Stimulated activated effector memory CD8-positive, alpha-beta T cell treated with anti-CD3 and anti-CD28 coated beads, Interleukin-12 subunit alpha, Interleukin-12 subunit beta, amount 100 ng/mL, for 72 hours (primary cell): ENCODE measurements at regions not wholly inside any gene's neighbourhood (a gene's known extent, or its start where the extent isn't known, plus 50 kb on each side); places are given as distances from the start of the nearest gene placed in this dataset.

Source experiments
- ATAC-seq: fragments of 150-1000 bp; cut with Tn5 transposase; 2 replicates; pipeline ENCODE4 v1.10.0; 2021
- DNase-seq, 2 donors: peaks; one replicate each; pipeline ENCODE4 v3.0.0; 2021 to 2022; ENCODE audit warnings: low spot score in 2 of 2
- H3K27ac Mint-ChIP-seq: one replicate; pipeline ENCODE4 v1.8.0; 2022; ENCODE audit warnings: mild to moderate bottlenecking, mixed read lengths
- H3K36me3 Mint-ChIP-seq: one replicate; pipeline ENCODE4 v1.8.0; 2022; ENCODE audit warnings: mild to moderate bottlenecking, mixed read lengths
- H3K4me1 Mint-ChIP-seq: one replicate; pipeline ENCODE4 v1.8.0; 2022; ENCODE audit warnings: mixed read lengths
- H3K4me3 Mint-ChIP-seq: one replicate; pipeline ENCODE4 v1.8.0; 2022; ENCODE audit warnings: mild to moderate bottlenecking, mixed read lengths
- H3K9me3 Mint-ChIP-seq: one replicate; pipeline ENCODE4 v1.8.0; 2022; ENCODE audit warnings: mixed read lengths

DNA sequence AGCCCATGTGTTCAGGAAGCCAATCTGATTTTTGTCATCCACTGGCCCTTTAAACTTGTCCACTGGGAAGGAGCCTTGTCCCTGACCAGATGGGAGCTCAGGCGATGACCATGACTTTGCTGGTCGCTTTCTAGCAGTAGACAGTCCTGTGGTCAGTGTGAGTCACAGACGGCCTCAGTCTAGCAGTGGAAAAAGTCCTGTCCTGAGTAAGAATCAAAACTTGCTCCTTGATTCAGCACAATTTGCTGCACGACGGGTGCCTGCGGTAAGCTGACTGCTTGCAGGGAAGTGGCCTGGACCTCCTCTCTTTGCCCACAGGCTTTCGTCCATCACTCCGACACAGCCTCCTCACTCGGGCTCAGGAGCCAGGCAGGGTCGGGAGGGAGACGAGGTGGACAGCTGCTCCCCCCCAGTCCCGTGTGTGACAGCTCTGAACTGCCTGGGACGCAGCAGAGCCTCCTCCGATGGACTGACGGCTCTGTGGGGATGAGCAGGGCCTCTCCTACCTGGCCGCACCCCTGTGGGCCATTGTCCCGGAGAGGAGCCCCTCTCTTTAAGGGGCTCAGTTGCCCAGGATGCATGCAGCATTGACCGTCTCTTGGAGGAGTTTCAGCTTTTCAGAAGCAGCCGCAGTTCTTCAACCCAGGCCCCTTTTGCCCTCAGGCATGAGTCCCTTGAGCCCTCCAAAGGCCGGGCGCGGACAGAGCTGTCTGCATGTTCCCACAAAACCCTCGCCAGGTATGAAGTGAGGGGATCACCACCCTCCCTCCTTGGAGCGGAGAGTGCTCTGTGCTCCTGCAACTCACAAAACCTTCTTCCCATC lies 209.2 kb downstream of the ANKRD60 start:
- Mint-ChIP-seq H3K9me3 (no peaks in the 10 kb centered on the region), H3K36me3 (no peaks in the 10 kb centered on the region), H3K4me1 (peaks cover 7% of the 10 kb centered on the region), H3K4me3 (no peak overlapping the region), H3K27ac (no peak overlapping the region)
- no peak for DNase-seq
- ATAC-seq: no peak

GRCh38 chr20:58018590-58018989 lies 209.9 kb downstream of the ANKRD60 start:
- DNase-seq (no peak), ATAC-seq (peak; percentile 9)
- Mint-ChIP-seq H3K36me3 (no peaks in the 10 kb centered on the region), H3K9me3 (no peaks in the 10 kb centered on the region), H3K27ac (no peak overlapping the region), H3K4me1 (peaks cover 10% of the 10 kb centered on the region), H3K4me3 (no peak overlapping the region)

- Mint-ChIP-seq H3K36me3 (no peaks in the 10 kb centered on the region), H3K27ac (no peak overlapping the region), H3K9me3 (no peaks in the 10 kb centered on the region), H3K4me1 (peaks cover 10% of the 10 kb centered on the region), H3K4me3 (no peak overlapping the region)
- ATAC-seq (no peak), DNase-seq (no peak)
Measured at GRCh38 chr20:58017970-58018530, 210.4 kb downstream of the ANKRD60 start.

DNA sequence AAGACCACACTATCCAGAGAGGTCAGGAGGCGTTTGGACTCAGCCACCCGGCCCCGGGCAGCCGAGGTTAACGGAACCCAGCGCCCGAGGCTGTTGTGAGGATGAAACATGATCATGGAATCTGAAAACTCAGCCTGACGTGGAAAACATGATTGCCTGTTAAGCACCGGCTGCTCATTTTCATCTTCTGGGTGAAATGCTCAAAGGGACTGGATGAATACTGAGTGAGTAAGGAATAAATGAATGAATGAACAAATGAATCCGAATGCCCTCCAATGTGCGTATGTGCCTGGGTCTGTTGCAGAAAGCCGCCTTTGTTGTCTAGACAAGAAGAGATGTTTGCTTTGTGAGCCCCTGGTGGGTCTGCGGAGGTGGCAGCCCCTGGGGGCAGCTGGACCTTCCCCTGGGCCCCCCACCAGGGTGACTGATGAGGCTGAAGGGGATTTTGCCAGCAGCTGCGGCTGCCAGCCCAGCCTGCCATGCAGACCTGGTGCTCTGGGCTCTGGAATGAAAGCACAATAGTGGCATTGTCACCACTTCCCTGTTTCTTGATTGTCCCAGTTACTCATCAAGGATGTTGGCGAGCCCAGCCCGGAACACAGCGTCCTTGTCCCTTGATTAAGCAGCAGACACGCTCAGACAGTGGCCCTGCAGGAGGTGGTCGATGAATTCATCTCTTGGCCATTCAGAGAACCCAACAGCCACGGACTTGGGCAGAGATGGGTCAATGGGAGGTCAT lies 211.1 kb downstream of the ANKRD60 start:
- Mint-ChIP-seq H3K9me3 (no peaks in the 10 kb centered on the region), H3K36me3 (no peaks in the 10 kb centered on the region), H3K4me3 (no peak overlapping the region), H3K27ac (no peak overlapping the region), H3K4me1 (peaks cover 10% of the 10 kb centered on the region)
- DNase-seq: no peak
- no peak for ATAC-seq

DNA sequence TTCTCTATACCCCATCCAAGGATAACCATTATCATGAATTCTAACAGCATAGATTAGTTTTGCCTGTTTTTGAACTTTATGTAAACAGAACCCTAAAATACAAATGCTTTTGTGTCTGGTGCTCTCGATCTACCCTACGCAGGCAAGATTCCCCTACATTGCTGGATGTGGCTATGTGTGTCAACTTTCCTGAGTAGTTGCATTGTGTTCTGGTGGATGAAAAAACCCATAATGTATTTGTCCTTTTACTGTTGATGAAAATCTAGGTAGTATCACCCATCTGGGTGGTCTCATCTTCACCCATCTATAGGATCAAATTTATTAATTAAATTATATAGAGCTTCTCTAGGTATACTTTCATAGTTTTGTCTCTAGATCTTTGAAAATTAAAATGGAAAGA lies 211.7 kb downstream of the ANKRD60 start:
- H3K4me1 Mint-ChIP-seq: peaks cover 10% of the 10 kb centered on the region
- H3K9me3 Mint-ChIP-seq: no peaks in the 10 kb centered on the region
- H3K36me3 Mint-ChIP-seq: no peaks in the 10 kb centered on the region
- H3K27ac Mint-ChIP-seq: no peak overlapping the region
- DNase-seq: no peak
- H3K4me3 Mint-ChIP-seq: no peak overlapping the region
- ATAC-seq: no peak

DNA sequence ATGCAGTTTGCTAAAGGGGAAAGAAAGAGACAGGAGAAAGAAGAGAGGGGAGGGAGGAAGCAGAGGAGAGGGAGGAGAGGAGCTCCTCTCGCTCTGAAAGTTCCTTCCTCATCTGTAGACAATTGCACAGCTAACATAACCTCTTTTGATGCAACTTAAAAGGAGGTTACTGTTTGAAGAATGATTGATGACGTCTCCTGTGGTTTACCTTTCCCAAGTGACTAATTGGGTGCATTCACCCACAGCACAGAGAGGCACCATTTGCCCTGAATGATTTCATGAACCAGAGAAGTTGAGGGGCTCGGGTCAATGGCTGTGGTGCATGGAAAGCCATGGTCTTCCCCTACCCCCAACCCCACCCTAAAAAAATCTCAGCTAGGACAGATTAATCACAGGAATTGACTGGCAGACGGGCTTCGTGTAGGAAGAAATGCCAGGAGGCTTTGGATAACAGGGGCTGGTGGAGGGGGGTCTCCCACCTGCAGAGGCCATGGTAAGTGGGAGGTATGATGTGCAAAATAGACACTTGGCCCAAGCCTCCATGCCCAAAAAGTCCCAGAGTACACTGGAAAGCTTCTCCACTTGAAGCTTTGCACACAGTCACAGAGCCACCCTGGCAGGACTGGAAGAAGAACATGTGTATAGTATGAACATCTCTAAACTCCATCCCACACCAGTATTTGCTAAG lies 213.7 kb downstream of the ANKRD60 start:
- Mint-ChIP-seq H3K4me3 (no peak overlapping the region), H3K27ac (no peak overlapping the region), H3K36me3 (no peaks in the 10 kb centered on the region), H3K9me3 (no peaks in the 10 kb centered on the region), H3K4me1 (peaks cover 10% of the 10 kb centered on the region)
- DNase-seq (no peak), ATAC-seq (peak; percentile 54)

DNA sequence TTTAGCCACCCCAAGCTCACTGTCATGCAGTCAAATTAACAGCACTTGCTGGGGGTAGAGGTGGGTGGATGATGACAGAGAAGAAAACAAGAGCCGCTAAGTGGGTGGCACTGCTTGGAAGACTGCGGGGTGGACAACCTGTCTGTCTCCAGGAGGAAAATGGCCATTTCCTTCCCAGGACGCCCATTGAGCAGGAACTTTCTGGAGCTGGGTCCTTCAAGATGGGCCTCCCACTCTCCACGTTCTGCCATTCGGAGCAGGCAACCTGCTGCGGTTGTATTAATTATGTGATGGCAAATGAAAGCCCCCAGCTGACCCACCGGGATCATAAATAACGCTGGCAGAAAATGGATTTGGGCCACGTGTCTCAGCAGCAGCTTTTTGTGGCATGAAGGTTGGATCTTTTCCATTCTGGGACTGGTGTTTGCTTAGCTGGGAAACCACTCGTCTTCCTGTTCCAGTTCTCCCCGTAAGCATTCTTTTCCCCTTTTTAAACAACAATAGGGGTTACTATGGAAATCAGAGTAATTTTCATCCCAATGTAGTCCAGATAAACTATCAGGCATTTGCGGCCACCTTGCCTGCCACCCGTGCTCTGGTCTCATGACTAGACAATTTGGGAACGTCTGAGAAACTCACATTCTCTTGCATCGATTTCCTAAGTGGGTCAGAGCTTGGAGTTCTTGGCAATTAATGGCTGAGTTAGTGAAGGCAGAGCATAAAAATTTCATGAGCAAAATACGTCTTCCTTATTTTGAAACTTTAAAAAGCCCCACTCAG lies 215.5 kb downstream of the ANKRD60 start:
- Mint-ChIP-seq H3K4me3 (no peak overlapping the region), H3K36me3 (no peaks in the 10 kb centered on the region), H3K27ac (no peak overlapping the region), H3K9me3 (no peaks in the 10 kb centered on the region), H3K4me1 (peaks cover 10% of the 10 kb centered on the region)
- ATAC-seq (no peak), DNase-seq (no peak)

GRCh38 chr20:58011947-58012610 lies 216.4 kb downstream of the ANKRD60 start:
- Mint-ChIP-seq H3K27ac (no peak overlapping the region), H3K4me3 (no peak overlapping the region), H3K4me1 (peaks cover 10% of the 10 kb centered on the region), H3K36me3 (no peaks in the 10 kb centered on the region), H3K9me3 (no peaks in the 10 kb centered on the region)
- no peak for ATAC-seq
- no peak for DNase-seq

DNA sequence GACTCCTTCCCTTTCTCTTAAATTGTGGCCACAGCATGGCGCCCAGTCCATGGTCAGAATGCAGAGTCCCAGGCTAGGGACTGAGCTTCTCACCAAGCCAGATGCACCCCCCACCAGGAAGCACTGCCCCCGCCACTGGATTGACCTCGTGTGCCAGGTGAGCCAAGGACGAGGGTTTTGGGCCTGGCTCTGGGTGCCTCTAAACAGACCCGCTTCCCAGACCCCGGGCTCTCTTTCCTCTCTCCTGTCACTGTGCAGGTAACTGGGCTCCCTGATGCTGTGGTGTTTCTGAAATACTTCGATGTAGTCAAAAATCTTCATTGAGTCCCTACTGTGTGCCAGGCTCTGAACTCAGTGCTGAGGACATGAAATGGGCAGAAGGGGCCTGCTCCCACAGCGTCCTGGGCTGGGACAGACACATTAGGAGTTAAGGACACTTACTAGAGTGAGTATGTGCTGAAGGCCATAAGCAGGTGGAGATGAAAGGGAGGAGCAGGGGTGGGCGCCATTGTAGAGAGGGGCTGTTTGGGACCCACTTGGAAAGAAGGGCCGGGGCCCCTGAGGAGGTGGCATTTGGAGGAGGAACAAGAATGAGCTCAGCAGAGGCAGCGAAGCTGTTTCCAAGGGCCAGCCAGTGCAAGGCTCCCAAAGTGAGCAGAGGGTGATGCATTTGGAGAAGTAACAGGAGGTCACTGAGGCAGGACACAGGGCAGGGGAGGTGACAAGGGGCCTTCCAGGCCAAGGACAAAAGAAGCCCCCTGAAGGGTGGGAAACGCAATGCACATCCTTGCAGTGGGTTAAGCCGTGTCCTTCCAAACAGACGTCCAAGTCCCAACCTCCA lies 217.1 kb downstream of the ANKRD60 start:
- Mint-ChIP-seq H3K36me3 (no peaks in the 10 kb centered on the region), H3K9me3 (no peaks in the 10 kb centered on the region), H3K4me3 (no peak overlapping the region), H3K27ac (no peak overlapping the region), H3K4me1 (peaks cover 10% of the 10 kb centered on the region)
- ATAC-seq: no peak
- no peak for DNase-seq

GRCh38 chr20:58010666-58011065 lies 217.8 kb downstream of the ANKRD60 start:
- H3K27ac Mint-ChIP-seq: no peak overlapping the region

DNA sequence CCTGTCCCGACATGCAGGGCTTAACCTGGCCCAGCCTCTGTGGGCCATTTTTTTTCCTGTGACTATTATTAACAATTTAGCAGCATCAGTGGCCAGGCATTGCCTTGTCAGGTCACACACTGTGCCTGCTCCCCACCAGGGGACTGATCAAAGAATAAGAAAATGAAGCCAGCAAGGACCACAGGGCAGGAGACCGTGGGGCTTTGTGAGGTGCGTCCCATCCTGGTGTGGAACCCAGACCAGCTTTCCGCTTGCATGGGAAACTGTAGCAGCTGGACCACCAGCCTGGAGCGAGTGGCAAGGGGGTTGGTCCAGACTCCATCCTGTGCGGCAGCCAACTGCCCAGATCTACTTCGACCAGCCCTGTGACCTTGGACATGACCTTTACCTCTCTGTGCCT lies 218.3 kb downstream of the ANKRD60 start:
- ATAC-seq: no peak
- Mint-ChIP-seq H3K27ac (peak overlapping the region; percentile 23), H3K9me3 (no peaks in the 10 kb centered on the region), H3K36me3 (no peaks in the 10 kb centered on the region), H3K4me1 (peaks cover 10% of the 10 kb centered on the region), H3K4me3 (no peak overlapping the region)
- DNase-seq: no peak

More at GRCh38 chr20:58010666-58011065, 217.8 kb downstream of the ANKRD60 start:
- Mint-ChIP-seq H3K4me3 (no peak overlapping the region), H3K36me3 (no peaks in the 10 kb centered on the region), H3K4me1 (peaks cover 10% of the 10 kb centered on the region), H3K9me3 (no peaks in the 10 kb centered on the region)
- ATAC-seq (no peak), DNase-seq (no peak)

DNA sequence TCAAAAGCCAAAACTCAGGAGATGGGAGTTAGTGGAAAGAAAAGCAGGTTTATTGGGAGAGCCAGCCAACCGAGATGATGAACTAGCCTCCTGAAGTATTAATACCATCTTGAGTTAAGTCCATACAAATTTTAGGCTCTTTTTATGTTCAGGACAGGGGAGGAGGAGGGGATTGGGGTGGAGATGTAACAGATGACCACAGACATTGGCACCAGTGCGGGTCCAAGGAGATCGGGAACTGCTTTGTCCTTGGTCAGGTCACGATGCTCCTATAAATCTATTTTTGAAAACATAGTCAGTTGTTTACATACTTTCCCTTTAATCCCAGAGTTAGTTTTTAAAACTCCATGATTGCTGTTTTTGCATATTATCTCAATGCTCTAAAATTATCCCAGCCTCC lies 219.6 kb downstream of the ANKRD60 start:
- H3K36me3 Mint-ChIP-seq: no peaks in the 10 kb centered on the region
- ATAC-seq (no peak), DNase-seq (no peak)
- no peak overlapping the region for H3K4me3 Mint-ChIP-seq
- H3K27ac Mint-ChIP-seq: no peak overlapping the region
- H3K4me1 Mint-ChIP-seq: no peaks in the 10 kb centered on the region
- no peaks in the 10 kb centered on the region for H3K9me3 Mint-ChIP-seq

DNA sequence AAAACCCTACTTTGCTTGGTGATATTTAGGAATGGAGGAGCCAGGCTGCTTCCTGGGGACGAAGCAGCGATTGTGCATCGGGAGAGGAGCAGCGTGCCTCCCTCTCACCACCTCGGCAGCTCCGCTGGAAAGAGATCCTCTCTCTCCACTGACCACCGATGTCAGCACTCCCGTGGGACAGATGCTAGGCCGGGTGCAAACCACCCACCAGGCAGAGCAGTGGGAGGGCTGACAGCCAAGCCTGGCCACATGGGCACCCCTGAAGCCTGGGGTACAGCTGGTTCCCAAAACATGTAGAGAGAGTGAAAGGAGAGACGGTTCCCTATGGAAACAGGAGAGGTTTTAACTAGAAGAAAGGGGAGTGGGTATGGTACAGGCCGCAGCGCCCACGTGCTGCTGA lies 220.0 kb downstream of the ANKRD60 start:
- H3K4me3 Mint-ChIP-seq: no peak overlapping the region
- H3K36me3 Mint-ChIP-seq: no peaks in the 10 kb centered on the region
- H3K27ac Mint-ChIP-seq: no peak overlapping the region
- no peaks in the 10 kb centered on the region for H3K4me1 Mint-ChIP-seq
- no peaks in the 10 kb centered on the region for H3K9me3 Mint-ChIP-seq
- DNase-seq: no peak
- no peak for ATAC-seq

GRCh38 chr20:58007947-58008346 lies 220.5 kb downstream of the ANKRD60 start:
- DNase-seq: no peak
- Mint-ChIP-seq H3K9me3 (no peaks in the 10 kb centered on the region), H3K36me3 (no peaks in the 10 kb centered on the region), H3K4me1 (no peaks in the 10 kb centered on the region), H3K4me3 (no peak overlapping the region), H3K27ac (no peak overlapping the region)
- no peak for ATAC-seq
